Posterior cingulate gyrus (tissue), 11 donors: ENCODE measurements at regions not wholly inside any gene's neighbourhood (a gene's known extent, or its start where the extent isn't known, plus 50 kb on each side); places are given as distances from the start of the nearest gene placed in this dataset.
A peak's percentile ranks its signal among the peaks of the same experiment; 100 is the strongest.
"Not testable (repeated sequence)": the region's sequence is repeated elsewhere in the genome, so short reads cannot be mapped to it uniquely, and the experiment has no call there.

Source experiments
- DNase-seq, 10 donors: peaks; one replicate each; pipeline versions ENCODE4 v3.0.0 to v3.0.0-alpha.2; 2020 to 2021; ENCODE audit warnings: mixed read lengths in 3 of 10
- intact Hi-C: fragments of 100-400 bp; cut with DNase I; formaldehyde crosslinking; loops from one replicate; pipeline ENCODE4 v1.15.1; 2023

GRCh38 chr1:93775224-93775623 lies 93.6 kb upstream of the BCAR3 start:
- intact Hi-C loops, result no loop called here
- no peak for DNase-seq

GRCh38 chr1:93774707-93775106 lies 93.1 kb upstream of the BCAR3 start:
- DNase-seq, result no peak
- intact Hi-C loops, result no loop called here

GRCh38 chr1:93773049-93773838 lies 91.6 kb upstream of the BCAR3 start:
- intact Hi-C loops, result no loop called here
- DNase-seq, result no peak

- no peak for DNase-seq
- intact Hi-C loops, result no loop called here
Measured at GRCh38 chr1:93771843-93772242, 90.2 kb upstream of the BCAR3 start.

- intact Hi-C loops, result no loop called here
- no peak for DNase-seq
Measured at GRCh38 chr1:93770640-93771039, 89.0 kb upstream of the BCAR3 start.

GRCh38 chr1:93769777-93770176 lies 88.1 kb upstream of the BCAR3 start:
- no peak for DNase-seq

GRCh38 chr1:93768380-93768863 lies 86.8 kb upstream of the BCAR3 start:
- intact Hi-C loops, result no loop called here
- DNase-seq, result no peak

More at GRCh38 chr1:93769777-93770176, 88.1 kb upstream of the BCAR3 start:
- intact Hi-C loops, result no loop called here

- intact Hi-C loops, result no loop called here
- DNase-seq, result no peak
Measured at GRCh38 chr1:93766451-93766850, 84.8 kb upstream of the BCAR3 start.

GRCh38 chr1:93765099-93765498 lies 83.5 kb upstream of the BCAR3 start:
- intact Hi-C loops, result no loop called here
- DNase-seq, result no peak

GRCh38 chr1:93764366-93764750 lies 82.7 kb upstream of the BCAR3 start:
- intact Hi-C loops, result no loop called here
- DNase-seq, result no peak

- intact Hi-C loops, result no loop called here
- DNase-seq, result no peak
Measured at GRCh38 chr1:93763704-93764365, 82.2 kb upstream of the BCAR3 start.

- DNase-seq, result no peak
- intact Hi-C loops, result no loop called here
Measured at GRCh38 chr1:93758842-93759515, 77.3 kb upstream of the BCAR3 start.

- DNase-seq, result no peak
- intact Hi-C loops, result no loop called here
Measured at GRCh38 chr1:93757256-93758036, 75.8 kb upstream of the BCAR3 start.

GRCh38 chr1:93756657-93757056 lies 75.0 kb upstream of the BCAR3 start:
- no peak for DNase-seq
- intact Hi-C loops, result no loop called here

- intact Hi-C loops, DNase-seq: not testable (repeated sequence)
Measured at GRCh38 chr1:93755251-93755715, 73.6 kb upstream of the BCAR3 start.

- intact Hi-C loops, result no loop called here
- no peak for DNase-seq
Measured at GRCh38 chr1:93753791-93754763, 72.4 kb upstream of the BCAR3 start.

GRCh38 chr1:93751377-93752250 lies 70.0 kb upstream of the BCAR3 start:
- DNase-seq, result peak in 9 of 10 donors; percentile 24 to 93 (median 63)
- intact Hi-C loops, result no loop called here

GRCh38 chr1:93750955-93751354 lies 69.3 kb upstream of the BCAR3 start:
- intact Hi-C loops, result no loop called here
- DNase-seq, result no peak
